GM10248 (cell line): ENCODE measurements at regions not wholly inside any gene's neighbourhood (a gene's known extent, or its start where the extent isn't known, plus 50 kb on each side); places are given as distances from the start of the nearest gene placed in this dataset.
"Not testable (repeated sequence)": the region's sequence is repeated elsewhere in the genome, so short reads cannot be mapped to it uniquely, and the experiment has no call there.

Source experiments
- CTCF ChIA-PET: fragments of 300-600 bp; sonication (Branson Sonifier 250); formaldehyde crosslinking; extraction: SDS; loops from one replicate; lab custom pipeline; 2021; ENCODE audit warnings: antibody characterized with exemption; lab: Yijun Ruan, JAX
- POLR2A ChIA-PET: fragments of 350-650 bp; sonication (Branson Sonifier 250); formaldehyde crosslinking; extraction: SDS; loops from one replicate; lab custom pipeline; 2020; ENCODE audit warnings: antibody characterized with exemption; lab: Yijun Ruan, JAX
- DNase-seq: peaks from one replicate; pipeline ENCODE4 v3.0.0; 2012; ENCODE audit errors: extremely low spot score
- CTCF ChIP-seq: IDR thresholded peaks from 2 replicates; pipeline ENCODE4 v1.5.1; 2012; ENCODE audit warnings: mild to moderate bottlenecking, low read depth; ENCODE audit errors: extremely low read depth, missing control alignments, control extremely low read depth

DNA sequence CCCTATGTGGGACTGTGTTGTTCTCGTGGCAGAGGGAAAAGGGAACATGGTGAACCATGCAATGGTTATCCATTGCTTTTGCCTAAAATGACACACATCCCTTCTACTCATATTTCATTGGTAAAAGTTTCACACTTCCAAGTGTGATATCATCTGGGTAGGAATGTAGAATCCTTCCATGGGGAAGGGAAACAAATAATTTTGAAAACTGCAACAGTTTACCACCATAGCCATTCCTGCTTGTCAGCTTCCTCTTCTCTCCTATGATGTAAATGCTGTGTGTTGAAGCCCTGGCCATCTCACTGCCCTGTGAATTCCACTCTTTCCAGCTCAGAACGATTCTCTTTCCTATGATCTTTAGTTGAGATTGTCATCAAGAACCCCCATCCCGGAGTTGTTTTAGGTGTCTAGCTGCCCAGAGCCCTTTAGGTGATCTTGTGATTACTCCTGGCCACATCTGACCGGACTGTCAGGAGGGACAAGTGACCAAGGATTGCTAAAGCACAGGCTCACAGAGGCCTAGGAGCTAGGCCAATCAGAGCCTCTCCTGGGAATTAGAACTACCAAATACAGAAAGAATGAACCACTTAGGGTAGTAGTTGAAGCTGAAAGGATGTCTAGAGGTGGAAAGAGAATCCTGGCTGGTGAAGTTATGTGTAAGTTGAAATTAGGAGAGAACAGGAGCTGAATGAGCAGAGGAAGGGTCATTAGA, 84.6 kb downstream of the VCPKMT start:
- CTCF ChIA-PET: no interaction called here
- POLR2A ChIA-PET: no interaction called here

DNA sequence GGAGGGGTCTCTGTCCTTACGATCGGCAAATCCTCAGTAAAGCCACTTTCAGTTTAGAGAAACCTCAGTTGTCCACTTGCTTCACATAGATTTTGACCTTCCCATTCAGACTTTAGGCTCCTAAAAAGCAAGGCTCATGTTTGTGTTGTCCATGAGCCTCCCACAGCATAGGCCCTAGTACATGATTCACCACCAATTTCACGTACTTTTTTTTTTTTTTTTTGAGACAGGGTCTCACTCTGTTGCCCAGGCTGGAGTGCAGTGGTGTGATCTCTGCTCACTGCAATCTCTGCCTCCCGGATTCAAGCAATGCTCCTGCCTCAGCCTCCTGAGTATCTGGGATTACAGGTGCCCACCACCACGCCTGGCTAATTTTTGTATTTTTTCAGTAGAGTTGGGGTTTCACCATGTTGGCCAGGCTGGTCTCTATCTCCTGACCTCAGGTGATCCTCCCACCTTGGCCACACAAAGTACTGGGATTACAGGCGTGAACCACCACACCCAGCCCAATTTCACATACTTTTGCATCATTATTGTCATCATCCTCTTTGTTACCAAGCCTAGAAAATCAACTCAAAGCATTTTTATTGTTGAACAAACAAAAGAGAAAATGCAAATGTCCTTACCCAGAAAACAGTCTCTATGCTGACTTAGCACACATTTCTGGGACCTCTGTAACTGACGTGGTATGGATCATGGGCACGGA, 83.8 kb downstream of the VCPKMT start:
- CTCF ChIA-PET, POLR2A ChIA-PET, DNase-seq: not testable (repeated sequence)

More for the DNA sequence above, 84.6 kb downstream of the VCPKMT start:
- no peak for TF ChIP-seq CTCF
- no peak for DNase-seq

DNA sequence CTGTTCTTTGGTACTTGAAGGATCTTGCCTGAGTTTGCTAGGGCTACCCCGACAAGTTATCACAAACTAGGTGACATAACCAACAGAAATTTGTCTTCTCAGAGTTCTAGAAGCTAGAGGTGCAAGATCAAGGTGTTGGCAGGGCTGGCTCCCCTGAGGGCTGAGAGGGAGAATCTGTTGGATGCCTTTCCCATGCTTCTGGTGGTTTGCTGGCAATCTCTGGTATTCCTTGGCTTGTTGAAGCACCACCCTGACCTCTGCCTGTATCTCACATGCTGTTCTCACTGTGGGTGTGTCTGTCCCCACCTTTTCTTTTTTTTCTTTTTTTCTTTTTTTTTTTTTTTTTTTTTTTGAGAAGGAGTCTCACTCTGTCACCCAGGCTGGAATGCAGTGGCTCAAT, 81.2 kb downstream of the VCPKMT start:
- CTCF ChIA-PET: interaction anchor here (1.0 kb wide), 1 partner anchor 32 kb away, joined by 3 read pairs; no protein-coding TSS in a partner anchor
- no peak for TF ChIP-seq CTCF
- POLR2A ChIA-PET: no interaction called here
- DNase-seq: no peak

GRCh38 chr14:50036211-50036610, 80.2 kb downstream of the VCPKMT start:
- CTCF ChIA-PET: interaction anchor here (1.0 to 3.8 kb wide), 10 partner anchors 9 to 182 kb away, joined by 3 to 17 read pairs (median 4); no protein-coding TSS in a partner anchor
- POLR2A ChIA-PET: no interaction called here
- DNase-seq: no peak

GRCh38 chr14:50036637-50037036, 79.7 kb downstream of the VCPKMT start:
- no peak for DNase-seq
- POLR2A ChIA-PET: no interaction called here
- no peak for TF ChIP-seq CTCF
- CTCF ChIA-PET: interaction anchor here (1.0 to 3.8 kb wide), 14 partner anchors 9 to 182 kb away, joined by 3 to 17 read pairs (median 4); no protein-coding TSS in a partner anchor

More at GRCh38 chr14:50036211-50036610, 80.2 kb downstream of the VCPKMT start:
- no peak for TF ChIP-seq CTCF

DNA sequence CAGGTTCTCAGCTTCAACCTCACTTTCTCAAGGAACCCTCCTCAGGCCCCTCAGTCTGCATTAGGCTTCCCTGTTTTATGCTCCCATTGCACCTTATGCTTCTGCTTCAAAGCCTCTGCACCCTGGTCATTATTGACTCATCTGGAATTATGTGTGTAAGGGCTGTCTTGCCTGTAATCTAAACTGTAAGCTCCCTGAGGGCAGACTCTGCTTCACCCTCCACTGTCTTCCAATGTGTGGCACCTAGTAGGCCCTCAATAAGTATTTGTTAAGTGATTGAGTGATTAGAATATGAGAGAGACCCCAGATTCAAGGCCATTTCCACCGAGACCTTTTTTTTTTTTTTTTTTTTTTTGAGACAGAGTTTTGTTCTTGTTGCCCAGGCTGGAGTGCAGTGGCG, 79.1 kb downstream of the VCPKMT start:
- no peak for DNase-seq
- CTCF ChIA-PET: interaction anchor here (1.0 to 3.8 kb wide), 16 partner anchors 9 to 183 kb away, joined by 3 to 17 read pairs (median 4); no protein-coding TSS in a partner anchor
- POLR2A ChIA-PET: interaction anchor here (0.9 kb wide), 1 partner anchor 67 kb away, joined by 17 read pairs; no protein-coding TSS in a partner anchor
- no peak for TF ChIP-seq CTCF
